Activated CD4-positive, alpha-beta T cell treated with anti-CD3 and anti-CD28 coated beads for 36 hours (primary cell): ENCODE measurements at regions not wholly inside any gene's neighbourhood (a gene's known extent, or its start where the extent isn't known, plus 50 kb on each side); places are given as distances from the start of the nearest gene placed in this dataset.

Experiments used
- ATAC-seq: fragments of 200-7000 bp; cut with Tn5 transposase; one replicate; pipeline ENCODE4 v1.10.0; 2021; ENCODE audit warnings: mild to moderate bottlenecking, moderate library complexity
- CTCF ChIA-PET: fragments of 350-600 bp; sonication (Branson Sonifier 250); formaldehyde crosslinking; loops from one replicate; lab custom pipeline; 2021; ENCODE audit warnings: antibody characterized with exemption; lab: Charles Lee
- POLR2A ChIA-PET: fragments of 350-600 bp; sonication (Branson Sonifier 250); formaldehyde crosslinking; loops from one replicate; lab custom pipeline; 2021; ENCODE audit warnings: antibody characterized with exemption, inconsistent platforms; lab: Charles Lee
- DNase-seq: peaks from one replicate; pipeline ENCODE4 v3.0.0-alpha.2; 2020
- H3K27ac Mint-ChIP-seq: one replicate; pipeline ENCODE4 v1.8.0; 2021; ENCODE audit warnings: mixed read lengths
- H3K27me3 Mint-ChIP-seq: one replicate; pipeline ENCODE4 v1.8.0; 2021; ENCODE audit warnings: mixed read lengths
- H3K36me3 Mint-ChIP-seq: one replicate; pipeline ENCODE4 v1.8.0; 2021; ENCODE audit warnings: low read depth, mixed read lengths
- H3K4me1 Mint-ChIP-seq: one replicate; pipeline ENCODE4 v1.8.0; 2021; ENCODE audit warnings: mixed read lengths
- H3K4me3 Mint-ChIP-seq: one replicate; pipeline ENCODE4 v1.8.0; 2021; ENCODE audit warnings: mild to moderate bottlenecking, moderate library complexity, mixed read lengths
- H3K9me3 Mint-ChIP-seq: one replicate; pipeline ENCODE4 v1.8.0; 2021; ENCODE audit warnings: low read depth, mixed read lengths
- intact Hi-C, 2 experiments: fragments of 100-400 bp; cut with DNase I in 1 of 2; cut with micrococcal nuclease in 1 of 2; formaldehyde crosslinking; loops; one replicate each; pipeline versions ENCODE4 v1.14.2 to v1.15.1; 2022 to 2024; cut with DNase I, micrococcal nuclease

GRCh38 chr1:229951856-229952534 lies 115.0 kb upstream of the GALNT2 start:
- intact Hi-C loops, result no loop called here
- H3K4me1 Mint-ChIP-seq, result peaks cover 12% of the 10 kb centered on the region
- ChIA-PET CTCF (interaction anchor here (0.6 kb wide), 1 partner anchor 247 kb away, joined by 3 read pairs; no protein-coding TSS in a partner anchor), POLR2A (no interaction called here)
- ATAC-seq (no peak), DNase-seq (no peak)
- H3K36me3 Mint-ChIP-seq, result no peaks in the 10 kb centered on the region
- H3K27me3 Mint-ChIP-seq, result peaks cover 2% of the 10 kb centered on the region
- H3K4me3 Mint-ChIP-seq, result no peak overlapping the region
- H3K27ac Mint-ChIP-seq, result no peak overlapping the region
- no peaks in the 10 kb centered on the region for H3K9me3 Mint-ChIP-seq

- ATAC-seq (no peak), DNase-seq (no peak)
- Mint-ChIP-seq H3K27me3 (peaks cover 4% of the 10 kb centered on the region), H3K4me3 (no peak overlapping the region), H3K36me3 (peaks cover 3% of the 10 kb centered on the region), H3K4me1 (peaks cover 12% of the 10 kb centered on the region), H3K27ac (no peak overlapping the region), H3K9me3 (peaks cover 4% of the 10 kb centered on the region)
- ChIA-PET CTCF (interaction anchor here (0.6 kb wide), 1 partner anchor 248 kb away, joined by 3 read pairs; no protein-coding TSS in a partner anchor), POLR2A (no interaction called here)
- intact Hi-C loops, result no loop called here
Observed at GRCh38 chr1:229952670-229953520, 114.1 kb upstream of the GALNT2 start.

GRCh38 chr1:229953736-229954326 lies 113.2 kb upstream of the GALNT2 start:
- ATAC-seq (no peak), DNase-seq (no peak)
- H3K27me3 Mint-ChIP-seq, result peaks cover 4% of the 10 kb centered on the region
- H3K27ac Mint-ChIP-seq, result no peak overlapping the region
- CTCF ChIA-PET, result interaction anchor here (0.6 kb wide), 1 partner anchor 60 kb away, joined by 3 read pairs; no protein-coding TSS in a partner anchor
- H3K36me3 Mint-ChIP-seq, result peaks cover 3% of the 10 kb centered on the region
- intact Hi-C loops, result no loop called here
- peaks cover 12% of the 10 kb centered on the region for H3K4me1 Mint-ChIP-seq
- H3K4me3 Mint-ChIP-seq, result no peak overlapping the region
- peaks cover 4% of the 10 kb centered on the region for H3K9me3 Mint-ChIP-seq
- POLR2A ChIA-PET, result no interaction called here

- H3K36me3 Mint-ChIP-seq, result no peaks in the 10 kb centered on the region
- no peaks in the 10 kb centered on the region for H3K9me3 Mint-ChIP-seq
- peaks cover 23% of the 10 kb centered on the region for H3K27me3 Mint-ChIP-seq
- no peak overlapping the region for H3K4me3 Mint-ChIP-seq
- H3K27ac Mint-ChIP-seq, result no peak overlapping the region
- ATAC-seq (no peak), DNase-seq (no peak)
- intact Hi-C loops, result no loop called here
- ChIA-PET POLR2A (no interaction called here), CTCF (no interaction called here)
- H3K4me1 Mint-ChIP-seq, result no peaks in the 10 kb centered on the region
Observed at GRCh38 chr1:229964281-229964680, 102.8 kb upstream of the GALNT2 start.

GRCh38 chr1:229970714-229971113 lies 96.3 kb upstream of the GALNT2 start:
- H3K4me3 Mint-ChIP-seq, result no peak overlapping the region
- H3K27me3 Mint-ChIP-seq, result peaks cover 17% of the 10 kb centered on the region
- ChIA-PET POLR2A (no interaction called here), CTCF (no interaction called here)
- DNase-seq (peak; percentile 24), ATAC-seq (peak; percentile 60)
- intact Hi-C loops, result no loop called here
- H3K36me3 Mint-ChIP-seq, result no peaks in the 10 kb centered on the region
- H3K9me3 Mint-ChIP-seq, result peaks cover 5% of the 10 kb centered on the region
- peaks cover 15% of the 10 kb centered on the region for H3K4me1 Mint-ChIP-seq
- no peak overlapping the region for H3K27ac Mint-ChIP-seq

- Mint-ChIP-seq H3K4me3 (no peak overlapping the region), H3K36me3 (no peaks in the 10 kb centered on the region), H3K4me1 (peaks cover 15% of the 10 kb centered on the region), H3K9me3 (peaks cover 8% of the 10 kb centered on the region), H3K27ac (no peak overlapping the region), H3K27me3 (peaks cover 16% of the 10 kb centered on the region)
- intact Hi-C loops, result no loop called here
- ChIA-PET CTCF (no interaction called here), POLR2A (no interaction called here)
- DNase-seq, result no peak
- ATAC-seq, result no peak
Observed at GRCh38 chr1:229971141-229971540, 95.9 kb upstream of the GALNT2 start.

- Mint-ChIP-seq H3K27ac (no peak overlapping the region), H3K36me3 (no peaks in the 10 kb centered on the region), H3K9me3 (peaks cover 12% of the 10 kb centered on the region), H3K27me3 (peaks cover 12% of the 10 kb centered on the region), H3K4me3 (no peak overlapping the region), H3K4me1 (peaks cover 15% of the 10 kb centered on the region)
- peak; percentile 19 for DNase-seq
- ChIA-PET POLR2A (no interaction called here), CTCF (no interaction called here)
- ATAC-seq, result no peak
- intact Hi-C loops, result no loop called here
Observed at GRCh38 chr1:229972600-229973296, 94.3 kb upstream of the GALNT2 start.

- no peak overlapping the region for H3K27ac Mint-ChIP-seq
- POLR2A ChIA-PET, result no interaction called here
- H3K4me3 Mint-ChIP-seq, result no peak overlapping the region
- peaks cover 15% of the 10 kb centered on the region for H3K4me1 Mint-ChIP-seq
- DNase-seq (no peak), ATAC-seq (no peak)
- CTCF ChIA-PET, result no interaction called here
- H3K9me3 Mint-ChIP-seq, result peaks cover 12% of the 10 kb centered on the region
- intact Hi-C loops, result no loop called here
- peaks cover 12% of the 10 kb centered on the region for H3K27me3 Mint-ChIP-seq
- no peaks in the 10 kb centered on the region for H3K36me3 Mint-ChIP-seq
Observed at GRCh38 chr1:229973297-229973612, 93.8 kb upstream of the GALNT2 start.

GRCh38 chr1:229975047-229975446 lies 92.0 kb upstream of the GALNT2 start:
- H3K9me3 Mint-ChIP-seq, result peaks cover 12% of the 10 kb centered on the region
- no peaks in the 10 kb centered on the region for H3K36me3 Mint-ChIP-seq
- H3K27me3 Mint-ChIP-seq, result peaks cover 12% of the 10 kb centered on the region
- intact Hi-C loops, result no loop called here
- ChIA-PET POLR2A (no interaction called here), CTCF (no interaction called here)
- peaks cover 13% of the 10 kb centered on the region for H3K4me1 Mint-ChIP-seq
- no peak for DNase-seq
- no peak overlapping the region for H3K4me3 Mint-ChIP-seq
- H3K27ac Mint-ChIP-seq, result no peak overlapping the region
- no peak for ATAC-seq

GRCh38 chr1:229980009-229980408 lies 87.0 kb upstream of the GALNT2 start:
- ATAC-seq (no peak), DNase-seq (no peak)
- no peak overlapping the region for H3K4me3 Mint-ChIP-seq
- H3K27ac Mint-ChIP-seq, result no peak overlapping the region
- ChIA-PET CTCF (interaction anchor here (0.6 kb wide), 1 partner anchor 304 kb away, joined by 3 read pairs; no protein-coding TSS in a partner anchor), POLR2A (no interaction called here)
- peaks cover 12% of the 10 kb centered on the region for H3K9me3 Mint-ChIP-seq
- H3K36me3 Mint-ChIP-seq, result no peaks in the 10 kb centered on the region
- peaks cover 5% of the 10 kb centered on the region for H3K4me1 Mint-ChIP-seq
- H3K27me3 Mint-ChIP-seq, result peaks cover 12% of the 10 kb centered on the region
- intact Hi-C loops, result no loop called here

- H3K4me3 Mint-ChIP-seq, result no peak overlapping the region
- H3K9me3 Mint-ChIP-seq, result peaks cover 3% of the 10 kb centered on the region
- no peaks in the 10 kb centered on the region for H3K36me3 Mint-ChIP-seq
- H3K27ac Mint-ChIP-seq, result no peak overlapping the region
- CTCF ChIA-PET, result no interaction called here
- no peak for DNase-seq
- H3K4me1 Mint-ChIP-seq, result no peaks in the 10 kb centered on the region
- peaks cover 4% of the 10 kb centered on the region for H3K27me3 Mint-ChIP-seq
- intact Hi-C loops, result no loop called here
- no peak for ATAC-seq
- POLR2A ChIA-PET, result no interaction called here
Observed at GRCh38 chr1:229981736-229982135, 85.3 kb upstream of the GALNT2 start.
